Colonic mucosa (tissue), 4 donors: ENCODE measurements at regions not wholly inside any gene's neighbourhood (a gene's known extent, or its start where the extent isn't known, plus 50 kb on each side); places are given as distances from the start of the nearest gene placed in this dataset.
"Not testable (repeated sequence)": the region's sequence is repeated elsewhere in the genome, so short reads cannot be mapped to it uniquely, and the experiment has no call there.

Experiments
- DNase-seq: peaks from one replicate; pipeline ENCODE4 v3.0.0-alpha.2; 2020
- H3K27ac ChIP-seq: fragments of 200-600 bp; one replicate; pipeline ENCODE4 v1.8.0; 2021
- H3K27me3 ChIP-seq: fragments of 200-600 bp; one replicate; pipeline ENCODE4 v1.8.0; 2021
- H3K36me3 ChIP-seq: fragments of 200-600 bp; one replicate; pipeline ENCODE4 v1.8.0; 2021
- H3K4me1 ChIP-seq: fragments of 200-600 bp; one replicate; pipeline ENCODE4 v1.8.0; 2021; ENCODE audit warnings: mild to moderate bottlenecking
- H3K4me3 ChIP-seq: fragments of 200-600 bp; one replicate; pipeline ENCODE4 v1.8.0; 2021
- H3K9ac ChIP-seq, 2 donors: one replicate each; pipeline ENCODE4 v1.7.0; 2013; ENCODE audit warnings: control low read depth in 2 of 2, low read depth in 2 of 2, low read length in 2 of 2
- H3K9me3 ChIP-seq: fragments of 200-600 bp; one replicate; pipeline ENCODE4 v1.8.0; 2021
- intact Hi-C: fragments of 100-400 bp; cut with DNase I; formaldehyde crosslinking; loops from one replicate; pipeline ENCODE4 v1.14.1; 2022
- TF ChIP-seq, protein P1 (sequence below): fragments of 200-600 bp; IDR thresholded peaks from one replicate; pipeline ENCODE4 v1.8.0; 2022; ENCODE audit warnings: antibody characterized with exemption, mild to moderate bottlenecking
- donor health status: healthy.
- donor health status: DM: no; HTN: no; CAD: no.
- donor health status: DM: no; HTN: no; CAD: no.

- no peaks in the 10 kb centered on the region for H3K36me3 ChIP-seq
- H3K4me1 ChIP-seq, result no peaks in the 10 kb centered on the region
- no peak overlapping the region for H3K4me3 ChIP-seq
- TF ChIP-seq, protein P1, sequence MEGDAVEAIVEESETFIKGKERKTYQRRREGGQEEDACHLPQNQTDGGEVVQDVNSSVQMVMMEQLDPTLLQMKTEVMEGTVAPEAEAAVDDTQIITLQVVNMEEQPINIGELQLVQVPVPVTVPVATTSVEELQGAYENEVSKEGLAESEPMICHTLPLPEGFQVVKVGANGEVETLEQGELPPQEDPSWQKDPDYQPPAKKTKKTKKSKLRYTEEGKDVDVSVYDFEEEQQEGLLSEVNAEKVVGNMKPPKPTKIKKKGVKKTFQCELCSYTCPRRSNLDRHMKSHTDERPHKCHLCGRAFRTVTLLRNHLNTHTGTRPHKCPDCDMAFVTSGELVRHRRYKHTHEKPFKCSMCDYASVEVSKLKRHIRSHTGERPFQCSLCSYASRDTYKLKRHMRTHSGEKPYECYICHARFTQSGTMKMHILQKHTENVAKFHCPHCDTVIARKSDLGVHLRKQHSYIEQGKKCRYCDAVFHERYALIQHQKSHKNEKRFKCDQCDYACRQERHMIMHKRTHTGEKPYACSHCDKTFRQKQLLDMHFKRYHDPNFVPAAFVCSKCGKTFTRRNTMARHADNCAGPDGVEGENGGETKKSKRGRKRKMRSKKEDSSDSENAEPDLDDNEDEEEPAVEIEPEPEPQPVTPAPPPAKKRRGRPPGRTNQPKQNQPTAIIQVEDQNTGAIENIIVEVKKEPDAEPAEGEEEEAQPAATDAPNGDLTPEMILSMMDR, result no peak
- intact Hi-C loops, result no loop called here
- H3K27ac ChIP-seq, result no peak overlapping the region
- H3K9me3 ChIP-seq, result no peaks in the 10 kb centered on the region
- no peaks in the 10 kb centered on the region for H3K27me3 ChIP-seq
- no peak overlapping the region for H3K9ac ChIP-seq
- DNase-seq, result no peak
These were observed 144.3 kb downstream of the NEDD1 start for GRCh38 chr12:97051341-97051740.

DNA sequence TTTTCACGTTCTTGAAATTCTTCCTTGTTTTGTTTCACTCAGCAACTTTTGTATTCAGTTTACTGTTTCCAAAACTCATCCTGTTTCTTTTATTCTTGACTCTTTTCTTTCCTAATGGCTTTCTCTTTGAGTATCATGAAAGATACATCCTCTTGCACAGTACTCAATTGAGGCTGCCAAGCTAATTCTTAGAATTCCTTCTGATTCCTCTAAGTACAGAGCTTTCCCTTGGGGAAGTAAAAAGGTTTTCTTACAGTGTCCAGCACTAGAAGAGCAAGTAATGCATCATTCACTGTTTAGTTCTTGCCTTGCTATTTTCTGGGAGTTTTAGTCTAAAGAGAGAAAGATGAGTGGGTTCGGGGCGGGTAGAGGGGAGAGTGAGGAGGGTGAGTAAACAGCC, 154.1 kb downstream of the NEDD1 start:
- DNase-seq, result no peak
- Histone ChIP-seq H3K9me3 (no peaks in the 10 kb centered on the region), H3K4me3 (no peak overlapping the region), H3K27ac (no peak overlapping the region), H3K9ac (no peak overlapping the region), H3K36me3 (no peaks in the 10 kb centered on the region), H3K4me1 (no peaks in the 10 kb centered on the region), H3K27me3 (no peaks in the 10 kb centered on the region)
- TF ChIP-seq, protein P1, result no peak
- intact Hi-C loops, result no loop called here

- Histone ChIP-seq H3K9ac (no peak overlapping the region), H3K36me3 (no peaks in the 10 kb centered on the region), H3K4me3 (no peak overlapping the region), H3K27ac (no peak overlapping the region), H3K9me3 (no peaks in the 10 kb centered on the region), H3K27me3 (no peaks in the 10 kb centered on the region), H3K4me1 (no peaks in the 10 kb centered on the region)
- DNase-seq, result no peak
- intact Hi-C loops, result no loop called here
- TF ChIP-seq, protein P1, result no peak
These were observed 156.4 kb downstream of the NEDD1 start for GRCh38 chr12:97063292-97063935.

- TF ChIP-seq, protein P1, result no peak
- no peak overlapping the region for H3K27ac ChIP-seq
- intact Hi-C loops, result no loop called here
- H3K4me3 ChIP-seq, result no peak overlapping the region
- no peaks in the 10 kb centered on the region for H3K9me3 ChIP-seq
- H3K27me3 ChIP-seq, result no peaks in the 10 kb centered on the region
- no peaks in the 10 kb centered on the region for H3K4me1 ChIP-seq
- no peak for DNase-seq
- H3K36me3 ChIP-seq, result no peaks in the 10 kb centered on the region
- H3K9ac ChIP-seq, result no peak overlapping the region
These were observed 168.3 kb downstream of the NEDD1 start for GRCh38 chr12:97075161-97075933.

DNA sequence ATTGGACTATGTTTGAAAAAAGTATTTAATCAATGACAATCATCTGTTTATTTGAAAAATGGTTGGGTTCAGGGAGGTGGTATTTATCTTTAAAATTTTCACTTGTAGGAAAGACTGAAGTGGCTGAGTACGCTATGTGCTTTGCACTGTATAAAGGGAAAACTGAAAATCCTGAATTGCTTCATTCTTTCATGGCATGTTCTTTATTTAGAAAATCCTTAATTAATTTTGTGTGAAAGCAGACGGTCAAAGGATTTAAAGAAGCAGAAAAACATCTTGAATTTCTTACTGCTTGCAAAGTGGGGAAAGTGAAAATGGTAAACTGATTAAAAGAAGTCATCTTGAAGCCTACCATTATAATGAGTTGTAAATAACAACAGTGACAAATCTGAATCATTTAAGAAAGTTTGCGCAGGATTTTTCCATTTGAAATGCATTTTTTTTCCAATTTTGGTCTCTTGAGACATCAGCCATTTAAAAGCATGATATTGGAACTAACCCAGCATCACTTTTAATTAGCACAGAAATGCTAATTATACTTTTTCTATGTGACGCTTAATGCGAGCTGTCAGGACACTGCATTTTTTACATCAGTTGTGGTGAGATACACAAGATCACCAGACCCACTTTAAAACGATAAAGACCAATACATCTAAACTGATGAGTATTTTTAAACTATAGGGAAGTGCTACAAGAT, 169.0 kb downstream of the NEDD1 start:
- H3K27me3 ChIP-seq, result no peaks in the 10 kb centered on the region
- no peak for DNase-seq
- H3K36me3 ChIP-seq, result no peaks in the 10 kb centered on the region
- no peak overlapping the region for H3K4me3 ChIP-seq
- no peak overlapping the region for H3K9ac ChIP-seq
- H3K4me1 ChIP-seq, result no peaks in the 10 kb centered on the region
- no peak overlapping the region for H3K27ac ChIP-seq
- intact Hi-C loops, result no loop called here
- no peaks in the 10 kb centered on the region for H3K9me3 ChIP-seq
- TF ChIP-seq, protein P1, result no peak

DNA sequence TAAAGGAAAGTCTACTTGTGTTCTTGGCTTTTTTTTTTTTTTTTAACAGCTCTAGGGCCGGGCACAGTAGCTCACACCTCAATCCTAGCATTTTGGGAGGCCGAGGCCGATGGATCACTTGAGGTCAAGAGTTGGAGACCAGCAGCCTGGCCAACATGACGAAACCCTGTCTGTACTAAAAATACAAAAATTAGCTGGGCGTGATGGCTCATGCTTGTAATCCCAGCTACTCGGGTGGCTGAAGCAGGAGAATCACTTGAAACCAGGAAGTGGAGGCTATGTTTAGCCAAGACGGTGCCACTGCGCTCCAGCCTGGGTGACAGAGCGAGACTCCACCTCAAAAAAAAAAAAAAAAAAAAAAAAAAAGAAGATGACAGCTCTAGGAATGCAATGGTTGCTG, 169.9 kb downstream of the NEDD1 start:
- H3K9ac ChIP-seq, H3K4me3 ChIP-seq, H3K36me3 ChIP-seq, H3K9me3 ChIP-seq, H3K27ac ChIP-seq, H3K27me3 ChIP-seq, intact Hi-C loops, DNase-seq, H3K4me1 ChIP-seq: not testable (repeated sequence)
